ENCODE measurements at regions not wholly inside any gene's neighbourhood (a gene's known extent, or its start where the extent isn't known, plus 50 kb on each side); places are given as distances from the start of the nearest gene placed in this dataset.

DNA sequence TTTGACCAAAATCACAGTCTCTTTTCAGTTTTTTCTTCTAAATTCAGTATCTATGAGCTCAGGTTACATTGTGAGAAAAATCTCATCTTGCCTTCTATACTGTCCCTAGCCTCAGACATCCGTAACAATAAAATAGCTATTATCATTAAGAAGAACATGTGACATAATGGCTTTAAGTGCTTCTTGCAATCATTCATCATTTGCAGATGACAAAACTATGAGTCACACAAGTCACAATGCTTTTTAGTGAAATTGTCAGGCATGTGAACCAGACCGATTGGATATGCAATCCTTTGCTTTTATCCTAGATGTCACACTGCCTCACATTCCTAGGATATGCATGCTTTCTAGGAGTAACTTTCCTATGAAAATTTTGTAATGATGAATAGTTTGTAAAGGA, 313.1 kb downstream of the SLC6A15 start:
- Histone ChIP-seq H3K27me3 (no peaks in the 10 kb centered on the region), H3K9me3 (no peaks in the 10 kb centered on the region), H3K27ac (no peak overlapping the region), H3K4me1 (no peaks in the 10 kb centered on the region), H3K4me3 (no peak overlapping the region), H3K36me3 (replicated peaks in 1 of 2; ENCODE audit: insufficient read depth in 1 of 2, low read depth in 2 of 2) (no peaks in the 10 kb centered on the region)
- no peak for DNase-seq
- 19 to 32% methylated on average over 2 of the region's 2 CpGs for WGBS, 2 donors
- ATAC-seq, result no peak
- no peak for TF ChIP-seq POLR2A (IDR thresholded peaks at IDR 0.05)
- TF ChIP-seq, protein P1, sequence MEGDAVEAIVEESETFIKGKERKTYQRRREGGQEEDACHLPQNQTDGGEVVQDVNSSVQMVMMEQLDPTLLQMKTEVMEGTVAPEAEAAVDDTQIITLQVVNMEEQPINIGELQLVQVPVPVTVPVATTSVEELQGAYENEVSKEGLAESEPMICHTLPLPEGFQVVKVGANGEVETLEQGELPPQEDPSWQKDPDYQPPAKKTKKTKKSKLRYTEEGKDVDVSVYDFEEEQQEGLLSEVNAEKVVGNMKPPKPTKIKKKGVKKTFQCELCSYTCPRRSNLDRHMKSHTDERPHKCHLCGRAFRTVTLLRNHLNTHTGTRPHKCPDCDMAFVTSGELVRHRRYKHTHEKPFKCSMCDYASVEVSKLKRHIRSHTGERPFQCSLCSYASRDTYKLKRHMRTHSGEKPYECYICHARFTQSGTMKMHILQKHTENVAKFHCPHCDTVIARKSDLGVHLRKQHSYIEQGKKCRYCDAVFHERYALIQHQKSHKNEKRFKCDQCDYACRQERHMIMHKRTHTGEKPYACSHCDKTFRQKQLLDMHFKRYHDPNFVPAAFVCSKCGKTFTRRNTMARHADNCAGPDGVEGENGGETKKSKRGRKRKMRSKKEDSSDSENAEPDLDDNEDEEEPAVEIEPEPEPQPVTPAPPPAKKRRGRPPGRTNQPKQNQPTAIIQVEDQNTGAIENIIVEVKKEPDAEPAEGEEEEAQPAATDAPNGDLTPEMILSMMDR (IDR thresholded peaks at IDR 0.05), result no peak
- intact Hi-C loops (cut with DNase I), result no loop called here

GRCh38 chr12:84596266-84596665, 316.3 kb downstream of the SLC6A15 start:
- DNase-seq, result no peak
- ATAC-seq, result no peak
- Histone ChIP-seq H3K27me3 (no peaks in the 10 kb centered on the region), H3K4me3 (no peak overlapping the region), H3K4me1 (no peaks in the 10 kb centered on the region), H3K36me3 (replicated peaks in 1 of 2; ENCODE audit: insufficient read depth in 1 of 2, low read depth in 2 of 2) (no peaks in the 10 kb centered on the region), H3K9me3 (no peaks in the 10 kb centered on the region), H3K27ac (no peak overlapping the region)
- TF ChIP-seq, protein P1 (IDR thresholded peaks at IDR 0.05), result no peak
- TF ChIP-seq POLR2A (IDR thresholded peaks at IDR 0.05), result no peak
- WGBS, 2 donors, result 21 to 46% methylated on average over 2 of the region's 2 CpGs
- intact Hi-C loops (cut with DNase I), result no loop called here

GRCh38 chr12:84594157-84594556, 318.4 kb downstream of the SLC6A15 start:
- Histone ChIP-seq H3K4me3 (no peak overlapping the region), H3K9me3 (no peaks in the 10 kb centered on the region), H3K36me3 (replicated peaks in 1 of 2; ENCODE audit: insufficient read depth in 1 of 2, low read depth in 2 of 2) (no peaks in the 10 kb centered on the region), H3K27me3 (no peaks in the 10 kb centered on the region), H3K27ac (no peak overlapping the region), H3K4me1 (no peaks in the 10 kb centered on the region)
- no peak for ATAC-seq
- intact Hi-C loops (cut with DNase I), result no loop called here
- no peak for TF ChIP-seq POLR2A (IDR thresholded peaks at IDR 0.05)
- TF ChIP-seq, protein P1 (IDR thresholded peaks at IDR 0.05), result no peak
- WGBS, 2 donors, result 28 to 32% methylated on average over 6 of the region's 6 CpGs
- DNase-seq, result no peak

- DNase-seq, result no peak
- Histone ChIP-seq H3K27me3 (no peaks in the 10 kb centered on the region), H3K4me3 (no peak overlapping the region), H3K27ac (no peak overlapping the region), H3K9me3 (no peaks in the 10 kb centered on the region), H3K36me3 (replicated peaks in 1 of 2; ENCODE audit: insufficient read depth in 1 of 2, low read depth in 2 of 2) (no peaks in the 10 kb centered on the region), H3K4me1 (no peaks in the 10 kb centered on the region)
- TF ChIP-seq, protein P1 (IDR thresholded peaks at IDR 0.05), result no peak
- no peak for TF ChIP-seq POLR2A (IDR thresholded peaks at IDR 0.05)
- intact Hi-C loops (cut with DNase I), result no loop called here
- 47 to 48% methylated on average over 5 of the region's 5 CpGs for WGBS, 2 donors
- no peak for ATAC-seq
These were observed 326.7 kb downstream of the SLC6A15 start for GRCh38 chr12:84585776-84586395.

- H3K4me3 ChIP-seq, result no peak overlapping the region
- ATAC-seq, result no peak
- WGBS, 2 donors, result 52 to 55% methylated on average over 3 of the region's 3 CpGs
These were observed 340.4 kb downstream of the SLC6A15 start for GRCh38 chr12:84572196-84572595.

More at GRCh38 chr12:84572196-84572595, 340.4 kb downstream of the SLC6A15 start:
- intact Hi-C loops (cut with DNase I), result no loop called here
- H3K27me3 ChIP-seq, result no peaks in the 10 kb centered on the region
- no peaks in the 10 kb centered on the region for H3K36me3 ChIP-seq (replicated peaks in 1 of 2; ENCODE audit: insufficient read depth in 1 of 2, low read depth in 2 of 2)
- no peak for DNase-seq
- no peak overlapping the region for H3K27ac ChIP-seq
- H3K4me1 ChIP-seq, result no peaks in the 10 kb centered on the region
- TF ChIP-seq POLR2A (IDR thresholded peaks at IDR 0.05), result no peak
- TF ChIP-seq, protein P1 (IDR thresholded peaks at IDR 0.05), result no peak
- H3K9me3 ChIP-seq, result no peaks in the 10 kb centered on the region
